HuH-7.5 (cell line): ENCODE measurements at regions not wholly inside any gene's neighbourhood (a gene's known extent, or its start where the extent isn't known, plus 50 kb on each side); places are given as distances from the start of the nearest gene placed in this dataset.
"Not testable (repeated sequence)": the region's sequence is repeated elsewhere in the genome, so short reads cannot be mapped to it uniquely, and the experiment has no call there.

ENCODE experiments used
- DNase-seq: peaks from one replicate; pipeline ENCODE4 v3.0.0; 2011; ENCODE audit warnings: low spot score

DNA sequence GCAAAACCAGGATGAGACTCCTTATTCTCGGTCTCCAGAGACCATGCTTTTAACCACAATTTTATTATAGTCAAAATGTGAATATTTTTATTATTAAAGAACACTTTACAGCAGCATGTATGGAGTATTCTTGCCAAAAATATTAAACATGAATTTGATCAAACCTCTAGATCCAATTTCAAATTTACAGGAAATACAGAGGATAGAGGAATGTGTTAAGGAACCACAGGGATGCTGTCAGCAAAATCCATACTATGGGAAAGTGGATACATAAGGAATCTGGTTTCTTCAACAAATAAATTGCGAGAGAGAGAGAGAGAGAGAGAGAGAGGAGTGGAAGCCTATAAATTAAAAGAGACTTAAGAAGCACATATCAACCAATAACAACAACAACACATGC, 348.2 kb upstream of the NUDT12 start:
- DNase-seq = no peak

DNA sequence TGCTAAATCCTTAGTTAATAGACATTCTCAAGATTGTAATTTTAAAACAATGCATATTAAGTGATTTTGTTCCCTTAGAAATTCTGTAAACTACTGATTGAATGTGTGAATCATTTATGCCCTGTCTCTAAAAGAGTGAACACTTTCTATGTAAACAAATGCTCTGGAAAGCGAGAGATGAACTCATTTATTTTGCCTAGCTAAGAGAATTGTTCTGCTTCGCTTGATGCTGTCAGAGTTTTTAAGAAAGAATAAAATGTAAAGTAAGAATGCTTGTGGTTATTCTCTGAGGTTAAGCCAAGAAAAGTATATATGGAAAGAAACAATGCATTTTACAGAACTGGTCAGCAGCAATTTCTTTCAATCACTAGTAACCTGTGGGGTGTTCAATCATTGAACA, 347.4 kb upstream of the NUDT12 start:
- DNase-seq = no peak

DNA sequence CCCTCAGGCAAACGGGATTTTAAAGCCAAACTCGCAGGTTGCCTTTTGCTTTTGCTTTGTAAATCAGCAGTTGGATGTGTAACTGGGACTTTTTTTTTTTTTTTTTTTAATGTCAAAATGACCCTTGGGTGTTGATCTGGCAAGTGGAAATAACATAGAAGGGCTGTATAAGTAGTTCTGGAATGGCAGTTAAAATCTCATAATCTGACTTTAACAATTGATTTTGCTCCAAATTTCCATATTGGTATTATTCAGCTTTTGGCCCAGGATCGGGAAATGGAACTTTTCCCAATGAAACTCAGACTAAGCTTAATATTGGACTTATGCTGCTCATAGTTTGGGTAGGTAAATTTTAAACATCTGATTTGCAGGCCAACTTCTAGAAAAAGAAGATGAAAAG, 346.8 kb upstream of the NUDT12 start:
- no peak for DNase-seq

DNA sequence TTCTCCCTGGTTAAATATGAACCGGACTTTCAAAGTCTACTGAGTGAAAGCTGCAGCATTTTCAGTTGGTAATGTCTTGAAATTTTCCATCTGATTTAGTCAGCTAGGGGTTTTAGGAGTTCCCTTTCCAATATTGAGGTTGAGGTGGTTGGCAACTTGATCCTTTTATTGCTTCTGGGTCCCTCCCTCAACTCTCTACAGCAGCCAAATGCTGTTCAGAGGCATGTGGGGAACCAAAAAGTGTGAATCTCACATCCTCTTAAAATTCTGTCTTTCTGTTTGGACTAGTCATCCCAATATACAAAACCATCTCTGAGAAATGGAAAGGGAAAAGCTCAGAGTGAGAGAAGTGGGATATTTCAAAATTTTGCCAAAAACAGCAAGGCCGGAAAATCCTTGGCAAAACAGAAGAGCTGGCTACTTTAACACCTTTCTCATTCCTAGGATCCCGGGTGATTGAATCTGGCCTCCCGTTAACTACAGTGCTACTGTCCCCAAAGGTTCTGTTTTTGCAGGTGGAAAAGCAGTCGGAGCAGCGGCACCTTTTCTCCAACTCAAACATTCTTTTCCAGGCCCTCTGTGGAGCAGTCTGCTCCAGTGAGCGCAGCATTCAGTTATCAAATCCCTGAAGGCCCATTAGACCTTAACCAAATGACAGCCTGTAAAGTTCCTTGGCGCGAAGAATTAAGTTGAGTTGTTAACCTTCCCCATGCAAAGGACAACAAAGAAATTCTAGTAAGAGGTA, 345.9 kb upstream of the NUDT12 start:
- no peak for DNase-seq

DNA sequence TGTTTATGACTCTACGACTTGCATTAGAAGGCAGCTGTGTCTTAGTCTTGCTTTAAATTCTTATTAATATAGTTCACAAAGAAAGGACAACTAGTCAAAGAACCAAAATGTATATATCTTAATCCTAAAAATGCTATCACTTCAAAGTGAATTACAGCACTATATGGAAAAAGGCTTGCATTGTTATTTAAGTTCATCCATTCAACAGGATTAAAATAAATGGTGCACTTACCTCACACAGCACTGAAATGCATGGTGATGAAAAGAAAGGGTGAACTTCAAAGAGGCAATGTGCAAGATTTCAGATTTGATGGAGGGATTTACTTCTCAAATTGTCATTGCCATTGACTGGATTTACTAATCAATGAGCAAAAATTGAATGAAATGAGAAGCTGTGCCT, 344.4 kb upstream of the NUDT12 start:
- no peak for DNase-seq

DNA sequence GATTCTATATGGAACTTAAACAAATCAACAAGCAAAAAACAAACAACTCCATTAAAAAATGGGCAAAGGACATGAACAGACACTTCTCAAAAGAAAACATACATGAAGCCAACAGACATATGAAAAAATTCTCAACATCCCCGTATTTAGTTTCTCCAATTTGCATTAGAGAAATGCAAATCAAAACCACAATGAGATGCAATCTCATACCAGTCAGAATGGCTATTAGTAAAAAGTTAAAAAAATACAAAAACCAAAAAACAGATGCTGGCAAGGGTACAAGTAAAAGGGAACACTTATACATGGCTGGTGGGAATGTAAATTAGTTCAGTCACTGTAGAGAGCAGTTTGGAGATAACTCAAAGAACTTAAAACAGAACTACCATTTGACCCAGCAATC, 342.1 kb upstream of the NUDT12 start:
- DNase-seq = no peak

DNA sequence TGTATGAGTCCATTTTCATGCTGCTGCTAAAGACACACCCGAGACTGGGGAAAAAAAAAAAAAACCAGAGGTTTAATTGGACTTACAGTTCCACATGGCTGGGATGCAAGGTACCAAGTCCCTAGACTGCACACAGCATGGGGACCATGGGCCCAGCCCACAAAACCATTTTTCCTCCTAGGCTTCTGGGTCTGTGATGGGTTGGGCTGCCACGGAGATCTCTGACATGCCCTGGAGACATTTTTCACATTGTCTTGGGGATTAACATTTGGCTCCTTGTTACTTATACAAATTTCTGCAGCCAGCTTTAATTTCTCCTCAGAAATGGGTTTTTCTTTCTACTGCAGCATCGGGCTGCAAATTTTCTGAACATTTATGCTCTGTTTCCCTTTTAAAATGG, 340.3 kb upstream of the NUDT12 start:
- no peak for DNase-seq

DNA sequence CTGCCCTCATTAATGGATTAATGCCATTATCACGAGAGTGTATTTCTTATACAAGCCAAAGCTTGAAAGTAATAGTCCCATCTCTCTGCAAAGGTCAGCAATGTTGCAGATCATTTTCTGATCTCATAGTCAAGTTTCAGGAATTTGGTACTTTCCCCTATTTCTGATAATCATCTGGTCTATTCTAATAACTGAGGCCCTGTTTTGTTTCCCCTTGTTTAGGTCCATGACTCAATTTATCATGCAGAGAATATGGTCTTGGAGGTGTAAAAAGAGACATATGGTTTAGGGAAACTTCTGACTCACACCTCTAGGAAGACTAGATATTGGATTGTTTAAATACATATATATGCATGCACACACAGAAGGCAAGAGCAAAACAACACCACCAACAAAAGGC, 339.3 kb upstream of the NUDT12 start:
- DNase-seq = no peak

DNA sequence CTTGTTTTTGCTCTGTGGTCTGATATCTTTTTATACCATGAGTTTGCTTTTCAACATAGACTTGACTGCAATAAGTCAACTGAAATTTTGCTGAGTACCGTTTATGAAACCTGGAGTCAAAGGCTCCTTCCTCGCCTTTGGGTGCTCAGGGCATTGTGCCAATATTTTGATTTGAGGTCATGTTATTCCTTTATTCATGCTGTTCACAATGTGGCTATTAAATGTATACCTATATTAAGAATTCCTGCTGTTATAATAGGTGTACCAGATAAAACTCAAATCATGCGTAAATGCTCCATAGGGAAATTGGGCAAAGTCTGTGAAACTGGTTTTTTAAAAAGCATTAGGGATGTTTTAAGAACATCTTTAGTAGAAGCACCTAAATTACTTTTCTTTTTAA, 334.0 kb upstream of the NUDT12 start:
- DNase-seq = no peak

DNA sequence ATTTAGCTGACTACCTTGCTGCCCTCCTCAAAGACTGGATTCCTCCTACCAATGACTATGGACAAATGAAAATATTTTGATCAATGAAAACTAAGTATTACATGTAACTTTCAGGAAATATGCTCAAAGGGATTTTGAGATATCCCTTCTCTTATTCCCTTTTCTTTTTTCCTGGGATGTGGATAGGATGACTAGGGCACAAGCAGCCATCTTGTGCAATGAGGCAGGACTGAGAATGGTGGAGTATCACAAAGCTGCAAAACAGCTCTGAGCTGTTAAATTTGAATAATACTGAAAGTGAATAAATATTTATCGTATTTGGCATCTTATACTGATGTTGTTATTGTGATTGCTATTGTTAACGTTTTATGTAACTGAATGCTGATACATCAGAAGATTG, 333.1 kb upstream of the NUDT12 start:
- DNase-seq = no peak

DNA sequence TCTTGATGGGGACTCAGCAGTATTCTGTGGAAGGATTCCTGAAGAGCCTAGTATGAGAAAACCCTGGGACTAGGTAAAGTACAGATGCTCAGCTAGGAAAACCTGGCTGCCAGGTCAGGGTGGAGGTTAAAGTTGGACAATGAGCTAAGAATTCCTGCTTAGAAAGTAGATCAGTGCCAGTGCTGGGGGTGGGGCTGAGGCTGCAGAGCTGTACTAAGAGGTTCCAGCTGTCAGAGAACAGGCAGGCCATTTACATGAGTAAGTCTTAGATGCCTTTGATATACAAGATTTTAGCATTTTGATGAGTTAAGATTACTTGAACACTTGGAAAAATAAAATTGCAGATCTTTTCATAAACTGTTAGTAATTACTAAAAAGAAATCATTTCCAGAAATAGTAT, 332.3 kb upstream of the NUDT12 start:
- DNase-seq = no peak

DNA sequence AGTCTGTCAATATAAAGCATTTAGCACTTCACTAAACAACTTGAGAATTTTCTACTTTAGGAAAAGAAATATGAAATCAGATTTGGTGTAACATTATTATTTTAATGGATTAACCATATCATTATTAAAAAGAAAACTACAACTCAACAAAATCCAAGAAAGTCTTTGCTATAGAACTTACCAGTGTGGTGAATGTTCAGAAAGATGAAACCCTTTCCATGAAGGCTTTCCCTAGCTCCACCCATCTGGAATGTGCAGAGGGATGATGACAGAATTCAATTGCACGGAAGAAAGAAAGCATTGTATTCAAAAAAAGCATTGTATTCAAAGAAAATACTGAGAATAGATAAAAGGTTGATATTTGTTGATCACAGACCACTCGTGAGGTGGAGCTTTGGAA, 328.6 kb upstream of the NUDT12 start:
- no peak for DNase-seq

DNA sequence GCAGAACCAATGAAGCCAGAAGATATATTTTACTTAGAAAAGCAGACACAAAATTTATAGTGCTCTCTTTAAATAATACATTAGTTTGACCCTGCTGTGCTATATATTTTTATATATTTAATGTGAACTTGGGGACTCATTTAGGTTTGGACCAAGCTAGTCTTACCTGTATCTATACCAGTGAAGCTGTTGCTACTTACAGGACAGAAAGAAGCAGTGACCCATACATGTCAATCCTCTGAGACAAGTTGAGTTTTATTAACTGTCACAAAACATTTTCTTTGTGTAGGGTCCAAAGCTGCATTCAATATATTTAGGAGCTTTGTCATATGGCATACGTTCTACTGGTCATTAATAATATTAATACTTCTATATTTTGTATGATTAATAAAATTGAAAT, 327.7 kb upstream of the NUDT12 start:
- DNase-seq = no peak

DNA sequence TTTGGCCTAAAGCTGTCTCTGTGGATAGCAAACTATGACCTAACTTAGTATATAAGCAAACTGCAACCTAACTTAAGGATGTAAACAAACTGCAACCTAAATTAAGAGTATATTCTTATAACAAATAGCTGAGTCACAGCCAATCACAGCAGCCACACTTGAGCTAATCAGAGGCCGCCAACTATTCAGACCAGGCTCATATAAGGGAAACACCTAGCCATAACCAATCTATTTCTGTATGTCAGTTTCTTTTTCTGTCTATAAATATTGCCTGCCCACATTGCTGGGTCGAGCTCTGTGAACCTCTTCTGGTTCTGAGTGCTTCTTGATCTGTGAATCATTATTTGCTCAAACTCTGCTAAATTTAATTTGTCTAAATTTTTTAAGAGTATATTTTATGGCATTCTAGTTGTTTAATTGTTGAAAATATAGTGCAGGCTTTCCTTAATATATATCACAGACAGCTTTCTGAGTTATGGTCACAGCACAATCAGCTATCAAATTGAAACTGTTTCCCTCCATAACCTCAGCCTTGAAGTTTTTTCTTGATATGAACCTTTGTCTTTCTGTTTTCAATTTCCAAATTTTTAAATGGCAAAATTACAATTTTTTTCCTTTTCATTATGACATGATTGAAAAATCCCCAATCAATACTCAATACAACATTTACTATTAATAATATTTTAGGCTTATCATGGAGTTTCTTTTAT, 327.1 kb upstream of the NUDT12 start:
- no peak for DNase-seq

DNA sequence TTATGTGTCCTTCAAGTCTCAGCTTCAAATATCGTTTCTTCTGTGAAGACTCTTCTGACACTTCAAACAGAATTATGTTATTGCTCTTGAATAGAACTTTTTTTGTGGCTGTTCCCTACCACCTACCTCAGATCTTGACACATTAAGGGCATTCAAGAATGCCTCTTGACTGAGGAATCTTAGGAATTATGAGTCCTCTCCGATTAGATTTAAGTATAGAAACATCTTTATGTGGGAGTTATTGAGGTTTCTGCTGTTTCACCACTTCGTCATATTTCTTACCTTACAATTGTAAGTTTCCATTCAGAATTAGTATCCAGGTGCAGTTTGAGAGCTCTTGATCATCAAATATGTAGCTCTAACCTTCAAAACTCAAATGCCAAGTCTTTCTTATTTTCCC, 324.2 kb upstream of the NUDT12 start:
- DNase-seq = no peak

DNA sequence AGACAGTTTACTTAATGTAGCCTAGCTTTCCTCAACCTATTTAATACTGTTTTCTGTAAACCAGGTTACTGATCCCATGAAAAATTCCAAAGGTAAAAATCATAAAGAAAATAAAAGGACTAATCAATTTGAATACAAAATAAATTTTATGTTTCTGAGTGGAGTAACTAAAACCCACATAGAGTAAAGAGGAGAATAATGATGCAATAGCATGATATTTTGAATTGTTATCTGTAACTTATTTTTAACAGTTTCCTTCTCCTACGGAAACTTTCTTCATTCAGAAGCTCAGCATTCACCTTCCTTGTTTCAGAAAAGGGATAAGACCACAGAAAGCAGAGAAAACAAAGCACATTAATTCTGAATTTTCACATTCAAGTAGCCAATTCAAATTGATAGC, 320.6 kb upstream of the NUDT12 start:
- no peak for DNase-seq

DNA sequence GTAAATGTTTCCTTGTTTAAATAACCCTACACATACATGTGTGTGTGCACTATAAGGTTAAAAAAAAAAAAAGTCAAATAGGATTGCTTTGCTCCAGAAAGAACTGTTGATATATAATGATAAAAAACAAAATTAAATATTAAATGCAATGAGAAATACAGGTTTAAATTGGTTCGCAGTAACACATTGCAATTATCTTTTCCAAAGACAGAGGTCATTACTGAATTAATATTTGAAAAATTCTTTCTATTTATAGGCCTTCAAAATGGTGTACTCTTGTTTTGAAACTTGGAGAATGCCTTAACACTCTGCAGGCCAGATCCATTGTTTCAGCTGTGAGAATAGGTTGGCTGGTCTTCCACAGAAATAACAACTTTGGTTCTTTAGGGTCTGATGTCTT, 319.0 kb upstream of the NUDT12 start:
- DNase-seq = no peak

DNA sequence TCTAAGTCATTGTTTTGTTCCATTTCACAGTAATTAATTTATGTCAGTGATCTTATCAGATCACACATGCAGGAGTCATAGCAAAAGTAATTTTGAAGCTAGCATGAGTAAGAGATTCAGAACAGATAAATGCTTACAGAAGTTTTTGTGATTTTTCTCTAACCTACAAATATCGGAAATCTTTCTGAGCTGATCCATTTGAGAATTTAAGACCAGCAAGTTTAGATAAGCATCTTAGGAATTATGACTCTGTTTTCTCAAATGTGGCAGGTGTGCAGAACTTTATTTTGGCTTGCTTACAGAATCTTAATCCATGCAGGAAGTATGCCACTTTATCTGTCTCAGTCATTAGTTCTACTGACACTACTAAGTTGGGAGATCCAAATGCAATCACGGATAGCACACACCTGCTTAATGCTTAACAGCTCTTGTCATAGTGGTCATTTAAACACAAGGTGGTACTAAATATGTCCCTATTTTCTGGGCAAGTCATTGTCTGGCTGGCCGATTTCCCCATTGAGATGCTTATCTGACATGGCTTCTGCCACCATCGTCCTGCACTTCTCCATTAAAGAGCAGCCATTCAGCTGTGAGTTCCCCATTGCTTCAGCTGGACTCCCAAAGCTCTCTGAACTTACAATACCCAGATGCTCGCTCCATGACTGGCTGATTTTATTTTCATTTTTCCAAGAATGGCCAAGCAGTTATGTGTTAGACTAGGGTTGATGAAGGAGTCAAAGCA, 305.4 kb upstream of the NUDT12 start:
- no peak for DNase-seq

DNA sequence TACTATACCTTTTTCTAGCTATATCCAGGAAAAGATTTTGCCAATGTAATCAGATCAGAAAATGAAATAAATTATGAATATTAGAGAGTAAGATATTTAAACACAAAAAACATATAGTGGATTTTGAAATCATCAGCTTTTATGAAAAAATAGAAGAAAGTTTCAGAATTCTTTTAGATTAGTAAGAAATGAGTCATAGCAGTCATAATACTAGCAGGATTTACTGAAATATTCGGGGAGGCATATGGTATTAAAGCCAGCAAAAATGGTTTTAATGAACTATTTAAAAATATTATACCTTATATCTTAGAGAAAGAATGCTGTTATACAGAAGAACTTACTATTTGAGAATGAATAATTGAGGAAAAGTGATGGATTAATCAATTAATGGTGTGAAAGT, 303.6 kb upstream of the NUDT12 start:
- no peak for DNase-seq

DNA sequence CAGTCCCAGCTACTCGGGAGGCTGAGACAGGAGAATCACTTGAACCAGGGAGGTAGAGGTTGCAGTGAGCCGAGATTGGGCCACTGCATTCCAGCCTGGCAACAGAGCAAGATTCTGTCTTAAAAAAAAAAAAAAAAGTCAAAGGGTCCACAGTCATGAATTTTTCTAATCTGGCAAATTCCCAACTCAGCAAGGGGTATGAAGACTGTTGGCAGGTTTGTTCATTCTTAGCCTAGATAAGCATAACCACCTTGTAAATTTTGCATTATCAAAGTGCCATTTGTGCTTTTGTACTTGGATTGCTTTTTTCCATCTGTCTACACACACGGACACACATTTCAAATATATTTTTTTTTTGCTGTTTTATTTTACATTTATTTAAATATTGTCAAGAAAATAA, 299.8 kb upstream of the NUDT12 start:
- no peak for DNase-seq

DNA sequence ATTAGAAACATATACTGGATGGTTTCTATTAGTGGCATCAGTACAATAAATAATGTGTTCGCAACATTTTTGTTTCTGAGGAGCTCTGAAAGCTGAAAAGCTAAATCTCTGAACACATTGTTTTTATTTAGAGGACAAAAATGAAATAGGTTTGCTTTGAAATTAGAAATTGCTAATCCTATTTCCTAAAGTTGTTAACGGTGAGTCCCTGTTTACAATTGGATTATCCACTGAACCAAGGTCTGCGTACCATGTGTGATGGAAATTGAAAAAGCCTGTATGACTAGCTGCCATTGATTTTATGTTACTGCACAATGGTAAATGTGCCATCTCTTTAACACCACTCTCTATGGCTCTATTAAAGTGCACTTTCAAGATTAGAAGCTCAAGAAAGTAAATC, 297.7 kb upstream of the NUDT12 start:
- no peak for DNase-seq

DNA sequence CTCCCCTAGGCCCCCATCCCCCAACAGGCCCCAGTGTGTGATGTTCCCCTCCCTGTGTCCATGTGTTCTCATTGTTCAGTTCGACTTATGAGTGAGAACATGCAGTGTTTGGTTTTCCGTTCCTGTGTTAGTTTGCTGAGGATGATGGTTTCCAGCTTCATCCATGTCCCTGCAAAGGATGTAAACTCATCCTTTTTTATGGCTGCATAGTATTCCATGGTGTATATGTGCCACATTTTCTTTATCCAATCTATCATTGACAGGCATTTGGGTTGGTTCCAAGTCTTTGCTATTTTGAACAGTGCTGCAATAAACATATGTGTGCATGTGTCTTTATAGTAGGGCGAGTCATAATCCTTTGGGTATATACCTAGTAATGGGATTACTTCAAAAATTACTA, 295.8 kb upstream of the NUDT12 start:
- not testable (repeated sequence) for DNase-seq

DNA sequence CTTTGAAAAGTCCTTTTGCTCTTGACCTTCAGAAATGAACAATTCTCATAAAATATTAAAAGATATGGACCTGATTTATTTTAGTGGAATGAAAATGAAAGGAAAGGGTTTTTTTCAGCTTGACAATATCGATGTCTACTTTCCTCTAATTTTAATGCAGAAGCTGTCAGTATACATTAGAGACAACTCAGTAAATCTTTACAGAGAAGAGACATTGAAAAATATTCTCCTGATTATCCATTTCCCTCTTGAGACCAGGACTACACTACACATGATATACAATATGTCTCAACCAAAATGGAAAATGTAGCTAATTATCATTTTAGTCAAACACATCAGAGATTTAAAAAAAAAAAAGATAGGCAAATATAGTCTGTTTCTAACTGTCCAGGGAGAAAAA, 288.5 kb upstream of the NUDT12 start:
- no peak for DNase-seq
